ENCODE measurements at regions not wholly inside any gene's neighbourhood (a gene's known extent, or its start where the extent isn't known, plus 50 kb on each side); places are given as distances from the start of the nearest gene placed in this dataset.

DNA sequence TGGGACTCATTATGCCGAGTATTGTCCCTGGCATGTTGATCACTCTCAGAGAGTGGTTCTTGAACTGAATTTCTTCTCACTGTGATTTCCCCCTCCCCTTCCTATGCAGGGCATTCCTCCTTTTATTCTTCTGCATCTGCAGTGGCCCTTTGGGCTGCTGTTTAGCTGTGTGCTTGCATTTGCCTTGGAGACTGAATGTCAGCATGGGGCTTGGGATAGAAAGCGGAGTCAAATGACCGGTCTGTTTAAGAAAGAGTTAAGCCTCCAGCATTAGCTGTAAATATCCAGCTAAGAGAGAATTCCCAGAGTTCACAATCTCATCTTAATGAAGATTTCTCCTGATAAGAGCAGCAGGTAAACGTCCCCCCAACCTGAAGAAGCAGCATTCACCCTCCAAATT is 65.6 kb upstream of the RMST start:
- TF ChIP-seq, protein P1, sequence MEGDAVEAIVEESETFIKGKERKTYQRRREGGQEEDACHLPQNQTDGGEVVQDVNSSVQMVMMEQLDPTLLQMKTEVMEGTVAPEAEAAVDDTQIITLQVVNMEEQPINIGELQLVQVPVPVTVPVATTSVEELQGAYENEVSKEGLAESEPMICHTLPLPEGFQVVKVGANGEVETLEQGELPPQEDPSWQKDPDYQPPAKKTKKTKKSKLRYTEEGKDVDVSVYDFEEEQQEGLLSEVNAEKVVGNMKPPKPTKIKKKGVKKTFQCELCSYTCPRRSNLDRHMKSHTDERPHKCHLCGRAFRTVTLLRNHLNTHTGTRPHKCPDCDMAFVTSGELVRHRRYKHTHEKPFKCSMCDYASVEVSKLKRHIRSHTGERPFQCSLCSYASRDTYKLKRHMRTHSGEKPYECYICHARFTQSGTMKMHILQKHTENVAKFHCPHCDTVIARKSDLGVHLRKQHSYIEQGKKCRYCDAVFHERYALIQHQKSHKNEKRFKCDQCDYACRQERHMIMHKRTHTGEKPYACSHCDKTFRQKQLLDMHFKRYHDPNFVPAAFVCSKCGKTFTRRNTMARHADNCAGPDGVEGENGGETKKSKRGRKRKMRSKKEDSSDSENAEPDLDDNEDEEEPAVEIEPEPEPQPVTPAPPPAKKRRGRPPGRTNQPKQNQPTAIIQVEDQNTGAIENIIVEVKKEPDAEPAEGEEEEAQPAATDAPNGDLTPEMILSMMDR (IDR thresholded peaks at IDR 0.05): no peak
- TF ChIP-seq EZH2 (IDR thresholded peaks at IDR 0.05; ENCODE audit: borderline replicate concordance, insufficient read depth, low read depth, low read length, poor library complexity, severe bottlenecking): no peak

All from B cell (primary cell).